CD1c-positive myeloid dendritic cell (primary cell): ENCODE measurements at regions not wholly inside any gene's neighbourhood (a gene's known extent, or its start where the extent isn't known, plus 50 kb on each side); places are given as distances from the start of the nearest gene placed in this dataset.
A peak's percentile ranks its signal among the peaks of the same experiment; 100 is the strongest.

Source experiments
- DNase-seq: peaks from one replicate; pipeline ENCODE4 v3.0.0-alpha.2; 2016; ENCODE audit errors: extremely low spot score

GRCh38 chr3:187929112-187929816 is 184.0 kb upstream of the BCL6 start:
- DNase-seq: no peak

- no peak for DNase-seq
These were observed 184.8 kb upstream of the BCL6 start for GRCh38 chr3:187930021-187930420.

- DNase-seq: no peak
These were observed 185.8 kb upstream of the BCL6 start for GRCh38 chr3:187931101-187931500.

- no peak for DNase-seq
These were observed 186.6 kb upstream of the BCL6 start for GRCh38 chr3:187931770-187932278.

- no peak for DNase-seq
These were observed 187.3 kb upstream of the BCL6 start for GRCh38 chr3:187932530-187932929.

DNA sequence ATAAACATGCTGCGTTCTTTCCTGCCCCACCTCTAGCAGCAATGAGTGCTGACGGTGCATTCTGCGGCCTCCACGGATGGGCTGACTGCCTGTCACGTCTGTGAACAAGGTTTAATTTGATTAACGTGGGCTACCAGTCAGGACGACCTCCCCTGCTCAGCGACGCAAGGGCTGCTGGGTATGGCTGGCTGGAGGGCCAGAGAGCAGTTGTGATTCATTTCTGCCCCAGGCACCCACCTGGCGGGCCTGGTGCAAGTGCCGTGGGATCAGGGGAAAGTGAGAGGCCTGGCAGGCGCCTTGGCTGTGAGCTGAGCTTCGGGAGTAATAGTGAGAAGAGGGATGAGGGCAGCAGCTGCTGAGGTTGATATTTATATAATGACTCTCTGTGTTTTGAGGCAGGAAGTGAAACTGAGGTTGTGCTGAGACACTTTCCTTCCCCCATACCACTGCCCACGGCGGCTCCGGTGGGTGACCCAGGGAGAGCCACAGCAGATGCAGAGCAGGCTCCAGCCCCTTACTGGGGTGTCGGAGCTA is 190.4 kb upstream of the BCL6 start:
- DNase-seq: peak; percentile 71

DNA sequence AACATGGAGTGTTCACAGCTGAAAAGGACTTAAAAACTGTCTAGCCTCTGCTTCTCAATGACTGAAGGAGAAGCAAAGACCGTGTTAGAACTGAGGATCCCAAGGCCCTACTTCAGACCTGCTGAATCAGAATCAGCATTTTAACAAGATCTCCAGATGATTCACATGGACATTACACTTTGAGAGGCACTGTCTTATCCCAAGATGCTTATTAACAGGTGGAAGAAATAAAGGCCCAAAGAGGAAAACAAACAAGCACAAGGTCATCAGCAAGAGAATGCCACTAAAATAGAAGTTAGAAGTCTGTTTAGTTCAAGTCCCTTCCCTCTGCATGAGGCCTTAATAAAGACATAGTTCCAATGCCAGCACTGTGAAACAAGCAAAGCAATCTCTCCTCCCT is 191.4 kb upstream of the BCL6 start:
- DNase-seq: no peak

- no peak for DNase-seq
These were observed 194.6 kb upstream of the BCL6 start for GRCh38 chr3:187939891-187940290.

DNA sequence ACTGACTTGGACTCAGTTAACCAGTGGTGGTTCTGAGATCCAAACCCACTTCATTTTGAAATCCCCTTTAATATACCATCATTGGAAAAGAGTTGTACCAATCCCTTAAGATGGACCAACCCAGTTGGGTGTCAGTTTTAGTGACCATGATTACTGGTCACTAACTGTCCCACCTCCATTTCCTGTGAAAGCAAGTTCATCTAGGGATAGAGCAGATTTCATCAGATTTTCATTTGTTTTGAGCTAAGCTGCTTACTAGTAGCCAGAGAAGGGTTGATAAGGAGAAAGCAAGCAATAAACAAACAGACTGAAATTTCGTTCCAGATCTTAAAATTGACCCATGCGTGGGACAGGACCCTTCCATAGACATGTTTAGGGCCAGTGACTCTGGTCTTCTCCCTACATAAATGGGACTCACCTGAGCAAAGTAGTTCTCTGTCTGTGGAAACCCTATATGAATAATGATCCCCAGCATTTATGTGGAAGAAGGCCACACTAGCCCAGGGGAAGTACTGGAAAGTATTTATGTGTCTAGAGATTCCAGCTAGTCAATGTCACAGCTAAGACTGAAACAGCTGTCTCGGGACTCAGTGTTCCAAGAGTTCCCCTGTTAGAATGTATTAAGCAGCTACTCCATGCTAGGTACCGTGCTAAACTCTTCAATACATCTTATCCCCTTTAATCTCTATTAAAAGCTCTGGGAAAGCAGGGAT is 196.0 kb upstream of the BCL6 start:
- no peak for DNase-seq

DNA sequence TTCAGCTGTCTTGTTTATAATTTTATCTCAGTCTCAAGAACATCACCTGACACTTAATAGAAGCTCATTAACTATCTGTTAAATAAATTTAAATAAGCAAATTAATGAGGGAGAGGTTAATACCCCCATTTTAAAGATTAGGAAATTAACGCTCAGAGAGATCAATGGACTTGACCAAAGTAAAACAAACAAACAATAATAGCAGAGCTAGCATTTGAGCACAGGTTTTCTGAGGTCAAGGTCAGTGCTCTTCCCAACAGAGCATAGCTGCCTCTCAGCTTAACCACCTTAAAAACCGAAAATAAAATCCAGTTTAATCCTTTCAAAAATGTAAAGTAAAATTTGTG is 196.6 kb upstream of the BCL6 start:
- no peak for DNase-seq

GRCh38 chr3:187942658-187943241 is 197.5 kb upstream of the BCL6 start:
- no peak for DNase-seq

- DNase-seq: no peak
These were observed 198.6 kb upstream of the BCL6 start for GRCh38 chr3:187943677-187944389.

DNA sequence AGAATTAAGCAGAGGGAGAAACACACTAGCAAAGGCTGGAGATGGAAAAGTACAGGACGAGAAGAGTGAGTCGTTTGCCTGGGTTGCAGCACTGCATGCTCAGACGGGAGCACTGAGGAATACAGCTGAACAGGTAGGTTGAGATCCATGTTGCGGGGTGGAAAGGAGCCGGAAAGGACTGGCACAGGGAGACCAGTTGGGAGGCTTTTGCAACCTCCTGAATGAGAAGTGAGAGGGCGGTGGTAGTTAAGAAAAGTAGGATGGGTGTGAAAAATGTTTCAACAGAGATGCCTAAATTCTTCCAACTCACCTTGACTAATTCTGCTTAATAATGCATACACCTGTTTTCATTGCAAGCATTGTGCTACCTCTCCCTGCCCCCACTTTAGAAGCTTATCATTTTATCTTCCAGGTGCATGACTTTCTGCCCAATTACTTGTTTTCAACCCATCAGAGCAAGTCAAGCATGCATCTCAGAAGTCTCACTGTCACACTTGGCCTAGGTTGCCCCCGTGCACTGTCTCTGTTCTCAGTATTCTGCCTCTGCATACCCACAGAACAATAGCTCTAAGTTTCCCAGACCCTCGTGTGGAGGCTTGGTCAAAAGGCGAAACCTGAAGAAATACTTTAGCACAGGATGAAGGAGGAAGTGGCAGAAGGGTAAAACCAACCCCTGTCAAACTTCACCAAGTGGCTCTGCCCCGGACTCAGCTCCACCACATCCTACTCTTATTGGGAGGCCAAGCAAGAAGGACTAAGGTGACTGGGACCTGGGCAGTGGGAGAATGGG is 199.3 kb upstream of the BCL6 start:
- no peak for DNase-seq

DNA sequence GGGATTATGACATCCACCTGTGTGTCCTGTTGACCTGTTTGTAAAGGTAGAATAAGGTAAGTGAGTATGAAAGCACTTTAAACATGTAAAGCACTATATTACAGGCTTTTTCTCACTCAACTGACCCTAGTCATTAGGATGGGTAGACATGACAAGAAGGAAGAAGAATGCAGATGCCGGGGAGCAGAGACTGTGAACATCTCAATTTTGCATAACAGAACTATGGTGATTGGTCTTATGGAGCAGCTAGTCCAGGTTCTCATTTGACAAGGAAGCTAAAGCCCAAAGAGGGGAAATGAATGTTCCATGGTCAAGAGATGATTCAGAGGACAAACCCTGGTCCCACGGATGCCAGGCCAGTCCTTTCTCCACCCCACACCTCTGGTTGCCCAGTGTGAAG is 200.1 kb upstream of the BCL6 start:
- DNase-seq: no peak

DNA sequence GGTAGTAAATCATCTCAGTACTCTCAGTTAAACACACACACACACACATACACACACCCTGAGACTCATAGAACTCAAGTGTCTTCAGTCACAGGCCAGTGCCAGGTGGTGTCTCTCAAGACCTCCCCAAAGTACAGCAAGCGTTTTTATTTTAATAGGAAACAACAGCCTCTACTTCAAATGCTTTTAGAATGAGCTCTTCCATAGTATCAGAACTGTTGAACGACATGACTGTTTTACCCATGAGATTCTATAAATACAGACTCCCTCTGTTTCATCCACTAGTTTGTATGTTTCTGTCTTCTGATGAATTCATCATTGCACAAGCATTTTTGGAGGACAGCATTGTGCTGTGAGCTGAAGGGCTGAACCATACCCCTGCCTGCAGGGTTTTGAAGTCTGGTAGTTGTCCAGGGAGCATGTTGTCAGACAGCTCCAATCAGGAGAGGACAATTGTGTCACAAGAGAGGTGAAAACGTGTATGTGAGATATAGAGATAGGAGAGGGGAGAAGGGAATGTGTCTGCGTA is 201.0 kb upstream of the BCL6 start:
- no peak for DNase-seq

DNA sequence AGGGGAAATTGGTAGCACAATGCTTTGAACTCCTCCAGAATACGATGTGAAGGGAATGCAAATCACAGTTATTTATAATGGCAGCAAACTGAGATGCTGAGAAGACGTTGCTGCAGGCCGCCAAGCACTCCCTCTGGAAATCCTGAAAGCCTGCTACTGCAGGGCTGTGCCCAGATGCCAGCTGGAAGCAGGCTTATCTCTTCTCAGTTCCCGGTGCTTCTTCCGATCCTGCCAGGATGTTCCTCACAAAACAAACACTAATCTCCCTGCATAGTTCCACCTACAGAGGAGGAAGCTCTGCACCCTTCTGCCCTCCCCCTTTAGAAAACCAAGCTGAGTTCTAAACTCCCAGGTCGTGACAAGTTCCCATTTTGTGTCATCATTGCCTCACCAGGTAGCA is 201.7 kb upstream of the BCL6 start:
- DNase-seq: no peak

- no peak for DNase-seq
These were observed 202.8 kb upstream of the BCL6 start for GRCh38 chr3:187947927-187948682.

DNA sequence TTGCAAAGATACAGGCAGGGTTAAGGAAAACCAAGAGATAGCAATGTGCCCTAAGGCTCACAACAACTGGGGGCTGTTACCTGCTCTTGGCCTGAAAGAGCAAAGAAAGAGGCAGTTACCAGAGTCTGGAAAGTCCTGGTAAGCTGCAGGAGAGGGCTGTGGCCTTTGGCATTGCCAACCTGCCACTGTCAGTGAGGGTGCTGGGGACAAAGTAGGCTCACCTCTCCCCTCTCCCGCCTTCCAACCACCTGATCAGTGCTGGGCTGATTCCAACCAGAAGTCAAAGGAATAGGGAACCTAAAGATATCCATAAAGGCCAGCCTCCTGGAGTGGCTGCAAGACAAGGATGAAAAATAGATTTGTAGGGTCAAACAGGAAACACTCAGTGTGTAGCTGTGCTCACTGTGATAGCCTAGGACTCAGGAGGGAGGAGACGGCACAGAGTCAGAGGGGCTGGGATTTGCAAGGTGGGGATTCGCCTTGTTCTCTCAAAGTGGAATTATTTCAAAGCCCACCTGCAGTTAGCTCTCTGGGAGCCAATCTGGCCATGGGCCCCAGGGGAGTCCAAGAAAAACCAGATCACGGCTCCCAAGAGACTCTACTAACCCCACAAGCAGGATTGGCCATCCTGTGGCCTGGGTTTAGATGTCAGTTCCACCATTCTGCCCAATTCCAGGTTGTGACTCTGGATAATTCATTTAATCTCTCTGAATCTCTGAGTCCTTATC is 204.0 kb upstream of the BCL6 start:
- DNase-seq: no peak

- no peak for DNase-seq
These were observed 203.3 kb upstream of the LPP start for GRCh38 chr3:187950671-187951070.
